SU-DHL-6 (cell line): ENCODE measurements at regions not wholly inside any gene's neighbourhood (a gene's known extent, or its start where the extent isn't known, plus 50 kb on each side); places are given as distances from the start of the nearest gene placed in this dataset.

Source experiments
- H2AFZ ChIP-seq: fragments of 200-600 bp; sonication (generic); 2 replicates; pipeline ENCODE4 v1.6.1; 2014; ENCODE audit warnings: low read depth, mild to moderate bottlenecking, moderate library complexity, mixed read lengths, antibody characterized with exemption, low read length; ENCODE audit not compliant: severe bottlenecking
- H3F3A ChIP-seq: fragments of 200-600 bp; shearing (Covaris generic); 2 replicates; pipeline ENCODE4 v1.6.0; 2016; ENCODE audit warnings: antibody characterized with exemption, mild to moderate bottlenecking; ENCODE audit not compliant: insufficient read depth
- H3K27ac ChIP-seq: fragments of 200-600 bp; sonication (generic); 2 replicates; pipeline ENCODE4 v1.5.1; 2016; ENCODE audit warnings: low read depth, mild to moderate bottlenecking, low read length, moderate library complexity, mixed read lengths
- H3K27me3 ChIP-seq: fragments of 200-600 bp; sonication (generic), shearing (Covaris generic); 2 replicates; pipeline ENCODE4 v1.6.0; 2014; ENCODE audit warnings: mild to moderate bottlenecking, low read length
- H3K36me3 ChIP-seq: fragments of 200-600 bp; sonication (generic); 2 replicates; pipeline ENCODE4 v1.6.1; 2014; ENCODE audit warnings: mild to moderate bottlenecking, low read length, mixed read lengths
- H3K4me2 ChIP-seq: fragments of 300-600, 200-600 bp; shearing (Covaris generic), sonication (generic); 2 replicates; pipeline ENCODE4 v1.6.0; 2014; ENCODE audit warnings: low read length, low read depth, mild to moderate bottlenecking; ENCODE audit not compliant: poor library complexity, severe bottlenecking
- H3K4me3 ChIP-seq: fragments of 200-600 bp; sonication (generic); 2 replicates; pipeline ENCODE4 v1.5.1; 2014; ENCODE audit warnings: antibody characterized with exemption, low read length, mild to moderate bottlenecking, mixed read lengths; ENCODE audit not compliant: insufficient read depth, poor library complexity, severe bottlenecking
- H3K79me2 ChIP-seq: fragments of 200-600 bp; sonication (generic); 2 replicates; pipeline ENCODE4 v1.6.1; 2014; ENCODE audit warnings: mild to moderate bottlenecking, low read length, moderate library complexity; ENCODE audit not compliant: insufficient read depth
- H3K9ac ChIP-seq: fragments of 200-600 bp; sonication (generic); 2 replicates; pipeline ENCODE4 v1.7.0; 2014; ENCODE audit warnings: mild to moderate bottlenecking, low read length
- H3K9me2 ChIP-seq: fragments of 200-600 bp; sonication (generic); replicated peaks from 2 replicates; pipeline ENCODE4 v1.6.1; 2014; ENCODE audit warnings: low read length; ENCODE audit not compliant: insufficient read depth
- H3K9me3 ChIP-seq: fragments of 200-600 bp; sonication (generic); 2 replicates; pipeline ENCODE4 v1.6.1; 2014; ENCODE audit warnings: low read length, mixed read lengths; ENCODE audit not compliant: insufficient read depth
- H4K20me1 ChIP-seq: fragments of 200-600 bp; sonication (generic); 2 replicates; pipeline ENCODE4 v1.6.1; 2014; ENCODE audit warnings: low read depth, mild to moderate bottlenecking, antibody characterized with exemption, low read length, moderate library complexity, mixed read lengths
- EZH2phosphoT487 ChIP-seq: fragments of 200-600 bp; sonication (generic), shearing (Covaris generic); conservative IDR thresholded peaks from 2 replicates; pipeline ENCODE4 v1.6.1; 2018; ENCODE audit warnings: mild to moderate bottlenecking, antibody characterized with exemption, low read length, moderate library complexity, mixed read lengths
- TF ChIP-seq, protein P1 (sequence below): fragments of 200-600 bp; sonication (generic); IDR thresholded peaks from one replicate; pipeline ENCODE4 v1.5.1; 2017; ENCODE audit warnings: antibody characterized with exemption, mild to moderate bottlenecking, low read length, moderate library complexity; ENCODE audit not compliant: insufficient read depth, poor library complexity, severe bottlenecking

DNA sequence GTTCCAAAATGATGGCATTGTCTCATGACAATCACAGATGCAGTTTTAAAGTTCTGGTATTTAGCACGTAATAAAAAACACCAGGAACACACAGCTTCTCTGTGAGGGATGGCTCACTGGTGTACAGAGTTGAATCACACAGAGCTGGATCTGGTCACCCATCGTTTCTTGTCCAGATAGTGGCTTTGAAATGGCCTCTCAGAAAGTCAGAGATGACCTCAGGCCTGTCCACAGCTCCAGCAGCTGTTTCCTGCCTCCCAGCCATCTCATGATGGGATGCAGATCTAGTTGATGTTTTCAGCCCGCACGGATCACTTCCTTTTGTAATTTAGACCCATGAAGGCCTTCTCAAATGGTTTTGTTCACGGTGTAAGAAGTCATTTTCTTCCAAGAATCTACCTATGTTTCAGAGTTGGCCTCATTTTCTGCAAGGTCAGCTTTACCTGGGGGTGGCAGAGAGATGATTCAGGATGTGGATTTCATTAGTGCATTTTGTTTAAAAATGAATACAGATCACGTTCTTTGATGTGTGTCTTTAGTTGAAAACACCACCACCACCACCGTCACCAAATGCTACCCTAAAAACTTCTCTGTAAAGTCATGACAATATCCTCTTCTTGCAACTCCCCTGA lies 166.2 kb downstream of the SNX10 start:
- H3K36me3 ChIP-seq = no peaks in the 10 kb centered on the region
- H3K27me3 ChIP-seq = no peaks in the 10 kb centered on the region
- H3K79me2 ChIP-seq = no peaks in the 10 kb centered on the region
- TF ChIP-seq EZH2phosphoT487 = no peak
- TF ChIP-seq, protein P1, sequence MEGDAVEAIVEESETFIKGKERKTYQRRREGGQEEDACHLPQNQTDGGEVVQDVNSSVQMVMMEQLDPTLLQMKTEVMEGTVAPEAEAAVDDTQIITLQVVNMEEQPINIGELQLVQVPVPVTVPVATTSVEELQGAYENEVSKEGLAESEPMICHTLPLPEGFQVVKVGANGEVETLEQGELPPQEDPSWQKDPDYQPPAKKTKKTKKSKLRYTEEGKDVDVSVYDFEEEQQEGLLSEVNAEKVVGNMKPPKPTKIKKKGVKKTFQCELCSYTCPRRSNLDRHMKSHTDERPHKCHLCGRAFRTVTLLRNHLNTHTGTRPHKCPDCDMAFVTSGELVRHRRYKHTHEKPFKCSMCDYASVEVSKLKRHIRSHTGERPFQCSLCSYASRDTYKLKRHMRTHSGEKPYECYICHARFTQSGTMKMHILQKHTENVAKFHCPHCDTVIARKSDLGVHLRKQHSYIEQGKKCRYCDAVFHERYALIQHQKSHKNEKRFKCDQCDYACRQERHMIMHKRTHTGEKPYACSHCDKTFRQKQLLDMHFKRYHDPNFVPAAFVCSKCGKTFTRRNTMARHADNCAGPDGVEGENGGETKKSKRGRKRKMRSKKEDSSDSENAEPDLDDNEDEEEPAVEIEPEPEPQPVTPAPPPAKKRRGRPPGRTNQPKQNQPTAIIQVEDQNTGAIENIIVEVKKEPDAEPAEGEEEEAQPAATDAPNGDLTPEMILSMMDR = no peak
- H4K20me1 ChIP-seq = no peaks in the 10 kb centered on the region
- no peak overlapping the region for H3K4me3 ChIP-seq
- H3K9me3 ChIP-seq = no peaks in the 10 kb centered on the region
- H3K27ac ChIP-seq = no peak overlapping the region
- no peaks in the 10 kb centered on the region for H3F3A ChIP-seq
- no peak overlapping the region for H2AFZ ChIP-seq
- no peaks in the 10 kb centered on the region for H3K9me2 ChIP-seq
- H3K4me2 ChIP-seq = no peak overlapping the region
- H3K9ac ChIP-seq = no peak overlapping the region

DNA sequence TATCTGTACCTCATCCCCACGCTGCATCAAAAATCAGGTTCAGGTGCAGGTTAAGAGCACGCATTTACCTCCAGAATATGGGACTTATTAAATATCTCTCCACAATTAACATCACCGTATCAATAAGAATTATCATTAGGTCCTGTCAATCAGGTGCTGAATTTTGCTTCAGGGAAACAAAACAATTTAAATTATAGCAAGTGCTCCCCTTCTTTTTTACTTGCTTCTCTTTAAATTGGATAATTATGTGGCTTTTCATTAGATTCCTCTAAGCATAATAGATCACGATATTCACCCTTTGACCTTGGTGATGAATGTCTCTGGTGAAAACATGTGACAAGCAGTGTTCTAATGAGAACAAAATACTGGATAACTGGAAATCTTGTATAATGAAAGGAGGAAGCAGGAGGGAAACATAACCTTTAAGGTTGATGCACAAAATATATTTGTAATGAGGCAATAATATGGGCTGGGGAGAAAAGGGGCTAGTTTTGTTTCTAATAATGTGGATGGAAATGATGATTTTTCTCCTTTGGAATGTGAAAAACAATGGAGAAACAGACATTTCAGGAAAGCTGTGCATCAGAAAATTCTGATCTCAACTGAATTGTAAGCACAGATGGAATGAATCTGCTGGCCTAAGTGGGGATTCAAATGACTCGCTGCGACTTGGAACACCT lies 166.9 kb downstream of the SNX10 start:
- H2AFZ ChIP-seq = no peak overlapping the region
- H3K9ac ChIP-seq = no peak overlapping the region
- H3K36me3 ChIP-seq = no peaks in the 10 kb centered on the region
- H4K20me1 ChIP-seq = no peaks in the 10 kb centered on the region
- no peaks in the 10 kb centered on the region for H3K9me2 ChIP-seq
- no peaks in the 10 kb centered on the region for H3K9me3 ChIP-seq
- no peaks in the 10 kb centered on the region for H3K27me3 ChIP-seq
- H3K79me2 ChIP-seq = no peaks in the 10 kb centered on the region
- H3K27ac ChIP-seq = no peak overlapping the region
- H3K4me2 ChIP-seq = no peak overlapping the region
- TF ChIP-seq EZH2phosphoT487 = no peak
- TF ChIP-seq, protein P1 = no peak
- H3F3A ChIP-seq = no peaks in the 10 kb centered on the region
- H3K4me3 ChIP-seq = no peak overlapping the region

DNA sequence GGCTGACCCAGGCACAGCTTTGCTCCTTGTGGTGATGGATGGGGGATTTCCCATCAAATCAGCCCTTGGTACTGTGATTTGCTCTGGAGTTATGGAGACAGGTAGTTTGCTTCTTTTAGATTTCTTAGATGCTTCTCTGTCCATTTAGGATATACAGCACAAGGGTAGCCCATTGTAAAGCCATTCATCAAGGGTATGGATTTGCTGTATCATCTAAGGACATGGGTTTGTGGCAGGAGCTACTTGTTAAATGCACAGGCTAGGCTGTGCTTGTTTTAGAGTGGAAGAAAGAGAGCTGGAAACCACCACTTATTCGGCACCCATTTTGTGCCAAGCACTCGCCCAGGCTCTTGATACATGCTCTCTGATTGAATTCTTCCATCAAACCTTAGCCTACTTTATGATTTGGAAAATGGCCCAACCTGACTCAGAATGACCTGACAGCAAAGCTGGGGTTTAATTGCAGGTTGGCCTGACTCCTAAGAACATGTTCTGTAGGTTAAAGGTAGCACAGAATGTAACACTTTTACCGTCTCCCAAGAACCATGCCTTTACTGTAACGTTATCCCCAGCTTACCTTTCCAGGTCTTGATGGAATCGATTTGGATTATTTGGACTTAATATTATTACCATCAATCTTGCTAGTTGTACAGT lies 168.0 kb downstream of the SNX10 start:
- Histone ChIP-seq H4K20me1 (no peaks in the 10 kb centered on the region), H3K27ac (no peak overlapping the region)

More for the DNA sequence above, 168.0 kb downstream of the SNX10 start:
- Histone ChIP-seq H3K36me3 (no peaks in the 10 kb centered on the region), H3K9ac (no peak overlapping the region), H3K9me2 (no peaks in the 10 kb centered on the region), H2AFZ (no peak overlapping the region), H3K4me3 (no peak overlapping the region), H3K4me2 (no peak overlapping the region), H3K9me3 (no peaks in the 10 kb centered on the region), H3K79me2 (no peaks in the 10 kb centered on the region), H3F3A (no peaks in the 10 kb centered on the region), H3K27me3 (no peaks in the 10 kb centered on the region)
- TF ChIP-seq, protein P1 = no peak
- no peak for TF ChIP-seq EZH2phosphoT487
